GM12878 (cell line): ENCODE measurements at regions not wholly inside any gene's neighbourhood (a gene's known extent, or its start where the extent isn't known, plus 50 kb on each side); places are given as distances from the start of the nearest gene placed in this dataset.

Experiments
- ATAC-seq: fragments of 200-7000 bp; cut with Tn5 transposase; 3 replicates; pipeline ENCODE4 v1.9.1; 2020; ENCODE audit warnings: mild to moderate bottlenecking, moderate library complexity
- BruUV-seq: library from RNA; stranded (reverse); fragments of 400-500 nt; replicated peaks from 2 replicates; lab custom pipeline; 2021; lab: Mats Ljungman, UMichigan
- CTCF ChIA-PET: fragments of 300-600 bp; sonication (Branson Sonifier 250); formaldehyde crosslinking; extraction: SDS; loops from one replicate; lab custom pipeline; 2021; ENCODE audit warnings: inconsistent platforms; lab: Yijun Ruan, JAX
- POLR2A ChIA-PET: fragments of 350-600 bp; formaldehyde crosslinking; extraction: SDS; loops from one replicate; lab custom pipeline; 2021; ENCODE audit warnings: inconsistent platforms; lab: Charles Lee
- RAD21 ChIA-PET: fragments of 300-600 bp; sonication (Branson Sonifier 250); formaldehyde crosslinking; loops from one replicate; lab custom pipeline; 2023; ENCODE audit warnings: antibody characterized with exemption; ENCODE audit not compliant: unreplicated experiment; lab: Charles Lee
- SMC1A ChIA-PET: fragments of 300-600 bp; sonication (Branson Sonifier 250); formaldehyde crosslinking; loops from one replicate; lab custom pipeline; 2023; ENCODE audit not compliant: unreplicated experiment, uncharacterized antibody; lab: Charles Lee
- DNase-seq: peaks from one replicate; pipeline ENCODE4 v3.0.0-alpha.2; 2011; ENCODE audit warnings: low read depth, low spot score
- FAIRE-seq: peaks from 3 replicates; lab custom pipeline; 2011; peaks lifted over from hg19 to GRCh38; lab: Jason Lieb, UNC
- H2AFZ ChIP-seq: 2 replicates; pipeline ENCODE4 v1.6.0; 2011; ENCODE audit warnings: low read depth, low read length, control low read depth; ENCODE audit not compliant: control insufficient read depth
- H3K27ac ChIP-seq: 2 replicates; pipeline ENCODE4 v1.5.1; 2011; ENCODE audit warnings: control low read depth; ENCODE audit not compliant: control insufficient read depth, insufficient read depth
- H3K27me3 ChIP-seq, 2 experiments: replicated peaks in 1 of 2; 2 replicates each; pipeline versions ENCODE4 v1.6.0 to v1.6.1; 2011; ENCODE audit warnings: low read length in 1 of 2; ENCODE audit not compliant: control insufficient read depth in 2 of 2, insufficient read depth in 2 of 2
- H3K36me3 ChIP-seq, 2 experiments: 2 replicates each; pipeline ENCODE4 v1.5.1; 2011; ENCODE audit warnings: low read length in 1 of 2; ENCODE audit not compliant: control insufficient read depth in 2 of 2, insufficient read depth in 2 of 2
- H3K4me1 ChIP-seq: 2 replicates; pipeline ENCODE4 v1.6.1; 2011; ENCODE audit warnings: mild to moderate bottlenecking, low read length, moderate library complexity, mixed read lengths; ENCODE audit not compliant: control insufficient read depth, insufficient read depth
- H3K4me2 ChIP-seq: 2 replicates; pipeline ENCODE4 v1.6.0; 2011; ENCODE audit warnings: control low read depth; ENCODE audit not compliant: control insufficient read depth, insufficient read depth
- H3K4me3 ChIP-seq: fragments of 200-600 bp; sonication (generic); 2 replicates; pipeline ENCODE4 v1.5.1; 2016
- H3K79me2 ChIP-seq: 2 replicates; pipeline ENCODE4 v1.6.0; 2011; ENCODE audit warnings: low read length; ENCODE audit not compliant: control insufficient read depth, insufficient read depth
- H3K9ac ChIP-seq: 2 replicates; pipeline ENCODE4 v1.8.0; 2011; ENCODE audit warnings: low read length, control low read depth, mixed read lengths; ENCODE audit not compliant: control insufficient read depth, insufficient read depth
- H3K9me3 ChIP-seq: replicated peaks from 3 replicates; pipeline ENCODE4 v1.5.1; 2011; ENCODE audit warnings: mild to moderate bottlenecking, low read length; ENCODE audit not compliant: control insufficient read depth, insufficient read depth
- H4K20me1 ChIP-seq: 2 replicates; pipeline ENCODE4 v1.6.0; 2011; ENCODE audit not compliant: control insufficient read depth, insufficient read depth
- CHD1 ChIP-seq: IDR thresholded peaks from 2 replicates; pipeline ENCODE4 v1.6.1; 2012; ENCODE audit warnings: low read depth, low read length, improper control_type of control experiment
- CHD2 ChIP-seq: IDR thresholded peaks from 2 replicates; pipeline ENCODE4 v1.6.1; 2011; ENCODE audit warnings: low read depth, low read length, improper control_type of control experiment, borderline replicate concordance
- ETV6 ChIP-seq, 2 experiments: fragments of 450-650 bp in 1 of 2; IDR thresholded peaks in 1 of 2; conservative IDR thresholded peaks in 1 of 2; 2 replicates each; pipeline ENCODE4 v1.6.1; 2014; ENCODE audit warnings: antibody characterized with exemption in 1 of 2, borderline replicate concordance in 1 of 2, low read depth in 1 of 2, mild to moderate bottlenecking in 1 of 2, moderate library complexity in 1 of 2
- FOXK2 ChIP-seq: fragments of 450-650 bp; IDR thresholded peaks from 2 replicates; pipeline ENCODE4 v1.6.1; 2017; ENCODE audit warnings: mild to moderate bottlenecking, moderate library complexity
- GATAD2B ChIP-seq: fragments of 450-650 bp; conservative IDR thresholded peaks from 2 replicates; pipeline ENCODE4 v1.6.1; 2017; ENCODE audit warnings: low read depth, mild to moderate bottlenecking, moderate library complexity
- LARP7 ChIP-seq: fragments of 450-650 bp; IDR thresholded peaks from 2 replicates; pipeline ENCODE4 v1.6.1; 2017; ENCODE audit warnings: mild to moderate bottlenecking
- NR2F1 ChIP-seq: fragments of 450-650 bp; conservative IDR thresholded peaks from 2 replicates; pipeline ENCODE4 v1.6.1; 2017; ENCODE audit warnings: mild to moderate bottlenecking
- RB1 ChIP-seq: fragments of 450-650 bp; formaldehyde crosslinking; IDR thresholded peaks from 2 replicates; pipeline ENCODE4 v1.6.1; 2017; ENCODE audit warnings: mild to moderate bottlenecking, borderline replicate concordance
- RELA ChIP-seq: fragments of 450-650 bp; IDR thresholded peaks from 2 replicates; pipeline ENCODE4 v1.8.0; 2014; ENCODE audit warnings: borderline replicate concordance; ENCODE audit not compliant: partially characterized antibody
- RFX5 ChIP-seq: IDR thresholded peaks from 2 replicates; pipeline ENCODE4 v1.6.1; 2011; ENCODE audit warnings: low read depth, low read length, improper control_type of control experiment
- RUNX3 ChIP-seq: IDR thresholded peaks from 2 replicates; pipeline ENCODE4 v1.6.1; 2012; ENCODE audit warnings: low read length, inconsistent platforms
- SMC3 ChIP-seq: IDR thresholded peaks from 2 replicates; pipeline ENCODE4 v1.6.1; 2011; ENCODE audit warnings: low read length, improper control_type of control experiment, borderline replicate concordance
- SUPT20H ChIP-seq: IDR thresholded peaks from 2 replicates; pipeline ENCODE4 v1.6.1; 2011; ENCODE audit warnings: low read depth, mild to moderate bottlenecking, low read length, moderate library complexity, borderline replicate concordance; ENCODE audit not compliant: control insufficient read depth
- TARDBP ChIP-seq: IDR thresholded peaks from 2 replicates; pipeline ENCODE4 v1.6.1; 2016; ENCODE audit warnings: borderline replicate concordance
- ZBED1 ChIP-seq: IDR thresholded peaks from 2 replicates; pipeline ENCODE4 v1.6.1; 2016; ENCODE audit warnings: borderline replicate concordance
- ZNF24 ChIP-seq: fragments of 450-650 bp; IDR thresholded peaks from 2 replicates; pipeline ENCODE4 v1.6.1; 2017; ENCODE audit warnings: antibody characterized with exemption, mild to moderate bottlenecking
- ZNF622 ChIP-seq: fragments of 450-650 bp; IDR thresholded peaks from 2 replicates; pipeline ENCODE4 v1.6.1; 2017; ENCODE audit warnings: mild to moderate bottlenecking, inconsistent platforms
- WGBS: methylation state at CpG from one replicate; pipeline ENCODE4 v1.1.6; 2016; ENCODE audit warnings: low lambda C conversion rate; ENCODE audit not compliant: insufficient replicate concordance, insufficient coverage; ENCODE audit errors: missing lambda C conversion rate; 5-methylcytosine and 5-hydroxymethylcytosine counted together
- in situ Hi-C: fragments of 300-500 bp; cut with MboI; formaldehyde crosslinking; loops from 9 replicates; pipeline ENCODE4 v1.14.3; 2018; ENCODE audit warnings: mixed read lengths
- intact Hi-C: fragments of 100-400 bp; cut with micrococcal nuclease; formaldehyde crosslinking; loops from one replicate; pipeline ENCODE4 v1.14.2; 2022; ENCODE audit not compliant: unreplicated experiment
- TF ChIP-seq, protein P1 (sequence below): fragments of 150-350 bp; IDR thresholded peaks from 2 replicates; pipeline ENCODE4 v1.6.1; 2016; ENCODE audit warnings: low read depth, low read length

DNA sequence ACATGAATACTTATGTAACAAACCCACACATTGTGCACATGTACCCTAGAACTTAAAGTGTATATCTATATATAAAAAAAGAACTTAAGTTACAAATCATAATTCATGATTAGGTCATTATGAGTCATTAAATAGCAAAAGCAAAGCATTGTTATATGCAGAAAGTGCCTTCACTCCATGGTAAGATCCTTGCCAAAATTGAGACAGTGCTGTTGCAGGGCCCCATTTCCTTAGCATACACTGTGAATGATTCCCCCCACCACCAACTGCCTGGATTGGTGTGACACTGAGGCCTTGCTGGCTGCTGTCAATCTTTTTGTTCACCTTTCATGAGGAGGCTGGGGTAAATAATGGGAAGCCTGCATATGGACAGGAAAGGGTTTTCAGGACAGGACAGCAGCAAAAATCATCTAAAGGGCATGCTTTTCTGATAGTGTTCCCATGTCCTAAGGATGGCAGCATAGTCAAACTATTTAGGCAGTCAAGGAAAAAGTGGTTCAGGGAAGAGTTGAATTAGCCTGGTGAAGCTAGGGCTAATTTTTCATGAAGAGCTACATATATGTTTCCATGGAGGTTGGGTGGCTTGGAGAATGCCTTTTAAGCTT, 188.2 kb upstream of the ASCC3 start (continued):
- TF ChIP-seq SMC3, result no peak
- TF ChIP-seq, protein P1, sequence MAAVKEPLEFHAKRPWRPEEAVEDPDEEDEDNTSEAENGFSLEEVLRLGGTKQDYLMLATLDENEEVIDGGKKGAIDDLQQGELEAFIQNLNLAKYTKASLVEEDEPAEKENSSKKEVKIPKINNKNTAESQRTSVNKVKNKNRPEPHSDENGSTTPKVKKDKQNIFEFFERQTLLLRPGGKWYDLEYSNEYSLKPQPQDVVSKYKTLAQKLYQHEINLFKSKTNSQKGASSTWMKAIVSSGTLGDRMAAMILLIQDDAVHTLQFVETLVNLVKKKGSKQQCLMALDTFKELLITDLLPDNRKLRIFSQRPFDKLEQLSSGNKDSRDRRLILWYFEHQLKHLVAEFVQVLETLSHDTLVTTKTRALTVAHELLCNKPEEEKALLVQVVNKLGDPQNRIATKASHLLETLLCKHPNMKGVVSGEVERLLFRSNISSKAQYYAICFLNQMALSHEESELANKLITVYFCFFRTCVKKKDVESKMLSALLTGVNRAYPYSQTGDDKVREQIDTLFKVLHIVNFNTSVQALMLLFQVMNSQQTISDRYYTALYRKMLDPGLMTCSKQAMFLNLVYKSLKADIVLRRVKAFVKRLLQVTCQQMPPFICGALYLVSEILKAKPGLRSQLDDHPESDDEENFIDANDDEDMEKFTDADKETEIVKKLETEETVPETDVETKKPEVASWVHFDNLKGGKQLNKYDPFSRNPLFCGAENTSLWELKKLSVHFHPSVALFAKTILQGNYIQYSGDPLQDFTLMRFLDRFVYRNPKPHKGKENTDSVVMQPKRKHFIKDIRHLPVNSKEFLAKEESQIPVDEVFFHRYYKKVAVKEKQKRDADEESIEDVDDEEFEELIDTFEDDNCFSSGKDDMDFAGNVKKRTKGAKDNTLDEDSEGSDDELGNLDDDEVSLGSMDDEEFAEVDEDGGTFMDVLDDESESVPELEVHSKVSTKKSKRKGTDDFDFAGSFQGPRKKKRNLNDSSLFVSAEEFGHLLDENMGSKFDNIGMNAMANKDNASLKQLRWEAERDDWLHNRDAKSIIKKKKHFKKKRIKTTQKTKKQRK, result no peak
- no peak for TF ChIP-seq RFX5
- TF ChIP-seq FOXK2, result no peak

GRCh38 chr6:101070044-101070608, 189.0 kb upstream of the ASCC3 start:
- ATAC-seq (no peak), FAIRE-seq (no peak)
- RAD21 ChIA-PET, result no interaction called here
- TF ChIP-seq RB1 (no peak), ZNF24 (no peak), LARP7 (no peak), ETV6 (conservative IDR thresholded peaks at IDR 0.05 in 1 of 2, IDR thresholded peaks at IDR 0.05 in 1 of 2; ENCODE audit: borderline replicate concordance in 1 of 2, low read depth in 1 of 2) (no peak), RELA (no peak), CHD2 (no peak), GATAD2B (no peak), ZNF622 (no peak), RUNX3 (no peak), ZBED1 (no peak), SUPT20H (no peak), CHD1 (no peak), TARDBP (no peak), NR2F1 (no peak)
- TF ChIP-seq, protein P1, result no peak

More at GRCh38 chr6:101070044-101070608, 189.0 kb upstream of the ASCC3 start:
- no peaks in the 10 kb centered on the region for H3K36me3 ChIP-seq
- no peak overlapping the region for H3K4me3 ChIP-seq
- no peaks in the 10 kb centered on the region for H3K4me1 ChIP-seq
- no peaks in the 10 kb centered on the region for H3K27me3 ChIP-seq
- no peaks in the 10 kb centered on the region for H3K79me2 ChIP-seq
- ChIA-PET SMC1A (no interaction called here), POLR2A (no interaction called here), CTCF (no interaction called here)
- 34% methylated on average over 16 of the region's 23 CpGs for WGBS
- H3K4me2 ChIP-seq, result no peak overlapping the region
- no peak overlapping the region for H3K27ac ChIP-seq
- BruUV-seq, result no TSS peak
- no peak overlapping the region for H2AFZ ChIP-seq
- intact Hi-C loops (no loop called here), in situ Hi-C loops (no loop called here)
- H4K20me1 ChIP-seq, result no peaks in the 10 kb centered on the region
- H3K9me3 ChIP-seq, result no peaks in the 10 kb centered on the region
- DNase-seq, result no peak
- no peak overlapping the region for H3K9ac ChIP-seq
